Liver (tissue), 8 donors: ENCODE measurements at regions not wholly inside any gene's neighbourhood (a gene's known extent, or its start where the extent isn't known, plus 50 kb on each side); places are given as distances from the start of the nearest gene placed in this dataset.

ENCODE experiments used
- DNase-seq: peaks from one replicate; pipeline ENCODE4 v3.0.0-alpha.2; 2017; ENCODE audit warnings: low spot score
- H3K27ac ChIP-seq, 2 donors: one replicate each; pipeline ENCODE4 v1.7.0; 2013; ENCODE audit warnings: inconsistent platforms in 2 of 2, low read length in 2 of 2, control low read depth in 1 of 2, low read depth in 1 of 2, mild to moderate bottlenecking in 1 of 2
- H3K27me3 ChIP-seq, 4 donors: one replicate each; pipeline versions ENCODE4 v1.6.1 to v1.7.0; 2013; ENCODE audit warnings: low read length in 3 of 4, inconsistent platforms in 1 of 4, mild to moderate bottlenecking in 1 of 4, moderate library complexity in 1 of 4; ENCODE audit not compliant: control insufficient read depth in 4 of 4, insufficient read depth in 4 of 4
- H3K36me3 ChIP-seq, 4 donors: one replicate each; pipeline versions ENCODE4 v1.6.1 to v1.7.0; 2013; ENCODE audit warnings: low read length in 3 of 4, mild to moderate bottlenecking in 3 of 4, low read depth in 1 of 4, moderate library complexity in 1 of 4; ENCODE audit not compliant: control insufficient read depth in 4 of 4, insufficient read depth in 3 of 4
- H3K4me1 ChIP-seq, 4 donors: one replicate each; pipeline versions ENCODE4 v1.6.1 to v1.7.0; 2013; ENCODE audit warnings: low read length in 3 of 4, mild to moderate bottlenecking in 3 of 4, moderate library complexity in 1 of 4; ENCODE audit not compliant: control insufficient read depth in 4 of 4, insufficient read depth in 4 of 4
- H3K4me3 ChIP-seq, 3 donors: one replicate each; pipeline versions ENCODE4 v1.6.1 to v1.7.0; 2013; ENCODE audit warnings: low read length in 3 of 3, control low read depth in 1 of 3, low read depth in 1 of 3, mild to moderate bottlenecking in 1 of 3
- H3K9ac ChIP-seq, 2 donors: one replicate each; pipeline ENCODE4 v1.7.0; 2013; ENCODE audit warnings: low read length in 2 of 2, mild to moderate bottlenecking in 2 of 2, moderate library complexity in 2 of 2, control low read depth in 1 of 2, low read depth in 1 of 2
- H3K9me3 ChIP-seq, 4 donors: one replicate each; pipeline versions ENCODE4 v1.6.1 to v1.7.0; 2013; ENCODE audit warnings: low read length in 3 of 4; ENCODE audit not compliant: control insufficient read depth in 4 of 4
- ATF3 ChIP-seq: IDR thresholded peaks from 2 replicates; pipeline ENCODE4 v1.6.1; 2016; ENCODE audit warnings: antibody characterized with exemption
- CTCF ChIP-seq: fragments of 150-350 bp; IDR thresholded peaks from 2 replicates; pipeline ENCODE4 v1.5.1; 2017; ENCODE audit warnings: improper control_type of control experiment, low read depth, low read length; ENCODE audit not compliant: missing input control
- EGR1 ChIP-seq, 2 donors: IDR thresholded peaks; 2 replicates each; pipeline ENCODE4 v1.6.1; 2016 to 2018; ENCODE audit warnings: antibody characterized with exemption in 2 of 2, low read depth in 2 of 2
- FOXA1 ChIP-seq: IDR thresholded peaks from 2 replicates; pipeline ENCODE4 v1.6.1; 2016; ENCODE audit warnings: antibody characterized with exemption
- FOXA2 ChIP-seq: IDR thresholded peaks from 2 replicates; pipeline ENCODE4 v1.6.1; 2016; ENCODE audit warnings: antibody characterized with exemption
- GABPA ChIP-seq, 2 donors: IDR thresholded peaks in 1 of 2; conservative IDR thresholded peaks in 1 of 2; 2 replicates each; pipeline ENCODE4 v1.6.1; 2016; ENCODE audit warnings: antibody characterized with exemption in 2 of 2, mild to moderate bottlenecking in 1 of 2, moderate library complexity in 1 of 2
- HNF4A ChIP-seq, 2 donors: conservative IDR thresholded peaks; 2 replicates each; pipeline ENCODE4 v1.6.1; 2016; ENCODE audit warnings: antibody characterized with exemption in 2 of 2, mild to moderate bottlenecking in 2 of 2
- HNF4G ChIP-seq: IDR thresholded peaks from 2 replicates; pipeline ENCODE4 v1.6.1; 2016; ENCODE audit warnings: antibody characterized with exemption
- JUND ChIP-seq, 2 donors: IDR thresholded peaks; 2 replicates each; pipeline ENCODE4 v1.6.1; 2016; ENCODE audit warnings: antibody characterized with exemption in 2 of 2
- MAX ChIP-seq: IDR thresholded peaks from 2 replicates; pipeline ENCODE4 v1.6.1; 2016; ENCODE audit warnings: antibody characterized with exemption
- RAD21 ChIP-seq, 2 donors: IDR thresholded peaks; 2 replicates each; pipeline ENCODE4 v1.6.1; 2016; ENCODE audit warnings: antibody characterized with exemption in 2 of 2, mild to moderate bottlenecking in 2 of 2
- RXRA ChIP-seq, 2 donors: IDR thresholded peaks; 2 replicates each; pipeline ENCODE4 v1.6.1; 2017 to 2018; ENCODE audit warnings: antibody characterized with exemption in 2 of 2, mild to moderate bottlenecking in 1 of 2
- SP1 ChIP-seq: IDR thresholded peaks from 2 replicates; pipeline ENCODE4 v1.6.1; 2018; ENCODE audit warnings: antibody characterized with exemption, mild to moderate bottlenecking
- TAF1 ChIP-seq: conservative IDR thresholded peaks from 2 replicates; pipeline ENCODE4 v1.6.1; 2016; ENCODE audit warnings: antibody characterized with exemption, mild to moderate bottlenecking
- YY1 ChIP-seq: IDR thresholded peaks from 2 replicates; pipeline ENCODE4 v1.6.1; 2016; ENCODE audit warnings: antibody characterized with exemption, mild to moderate bottlenecking
- WGBS: extraction: QIAGEN DNeasy Blood & Tissue Kit; methylation state at CpG from one replicate; pipeline ENCODE4 v1.1.7; 2013; 5-methylcytosine and 5-hydroxymethylcytosine counted together
- TF ChIP-seq, protein P1 (sequence below): IDR thresholded peaks from 2 replicates; pipeline ENCODE4 v1.6.1; 2016; ENCODE audit warnings: antibody characterized with exemption, mild to moderate bottlenecking
- TF ChIP-seq, protein P2 (sequence below): IDR thresholded peaks from 2 replicates; pipeline ENCODE4 v1.6.1; 2016; ENCODE audit warnings: antibody characterized with exemption
- donor health status: healthy.
- donor health status: healthy.
- donor health status: healthy.
- donor health status: healthy.
- donor health status: healthy.

DNA sequence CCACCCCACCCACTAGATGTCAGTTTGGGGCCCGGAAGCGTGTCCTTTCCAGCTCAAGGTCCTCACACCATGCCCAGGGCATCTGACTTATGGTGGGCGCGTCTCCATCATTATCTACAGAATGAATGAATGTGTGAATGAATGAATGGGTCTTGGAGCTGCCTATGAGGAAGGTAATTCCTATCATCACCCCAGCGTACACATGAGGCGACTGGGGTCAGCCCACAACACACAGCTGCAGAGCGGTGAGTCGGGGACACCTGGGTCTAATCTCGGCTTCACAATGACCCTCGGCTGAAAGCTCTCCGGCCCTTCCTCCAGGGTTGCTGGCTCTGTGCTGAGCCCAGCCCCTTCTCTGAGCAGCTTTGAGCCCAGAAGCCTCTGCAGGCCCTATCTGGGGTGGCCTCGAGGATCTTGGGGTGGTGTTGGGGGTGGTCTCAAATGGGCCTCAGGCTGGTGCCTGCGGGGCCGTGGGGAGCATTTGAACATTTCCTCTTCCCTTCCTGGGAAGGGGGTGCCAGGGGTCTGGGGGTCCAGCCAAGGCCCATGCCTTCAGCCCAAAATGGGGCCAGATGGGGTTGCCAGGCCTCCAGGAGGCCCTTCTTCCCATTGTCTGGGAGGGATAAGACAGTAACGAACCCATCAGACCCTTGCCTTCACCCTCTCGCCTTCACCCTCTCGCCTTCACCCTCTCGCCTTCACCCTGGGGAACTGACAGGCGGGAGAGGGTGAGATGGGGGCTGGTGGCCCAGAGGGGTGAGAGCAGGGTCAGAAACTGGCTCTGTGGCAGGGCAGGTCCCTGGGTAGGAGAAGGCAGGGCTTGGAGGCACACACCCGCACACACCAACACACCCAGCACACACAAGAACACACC lies 82.4 kb downstream of the MYEOV start:
- Histone ChIP-seq H3K4me3 (no peak overlapping the region), H3K4me1 (no peaks in the 10 kb centered on the region), H3K36me3 (no peaks in the 10 kb centered on the region), H3K27me3 (no peaks in the 10 kb centered on the region), H3K9me3 (no peaks in the 10 kb centered on the region), H3K27ac (no peak overlapping the region), H3K9ac (no peak overlapping the region)
- 91% methylated on average over 20 of the region's 20 CpGs for WGBS
- no peak for DNase-seq
- TF ChIP-seq RAD21 (IDR thresholded peaks at IDR 0.05) (no peak), EGR1 (IDR thresholded peaks at IDR 0.05; ENCODE audit: low read depth in 2 of 2) (no peak), FOXA1 (no peak), MAX (no peak), GABPA (IDR thresholded peaks at IDR 0.05 in 1 of 2, conservative IDR thresholded peaks at IDR 0.05 in 1 of 2) (no peak), SP1 (no peak)

GRCh38 chr11:69377029-69377952 lies 83.3 kb downstream of the MYEOV start:
- no peak for TF ChIP-seq RAD21 (IDR thresholded peaks at IDR 0.05)
- no peak for TF ChIP-seq YY1
- no peak for TF ChIP-seq TAF1
- TF ChIP-seq EGR1 (IDR thresholded peaks at IDR 0.05; ENCODE audit: low read depth in 2 of 2): no peak
- TF ChIP-seq FOXA2: no peak
- TF ChIP-seq, protein P1, sequence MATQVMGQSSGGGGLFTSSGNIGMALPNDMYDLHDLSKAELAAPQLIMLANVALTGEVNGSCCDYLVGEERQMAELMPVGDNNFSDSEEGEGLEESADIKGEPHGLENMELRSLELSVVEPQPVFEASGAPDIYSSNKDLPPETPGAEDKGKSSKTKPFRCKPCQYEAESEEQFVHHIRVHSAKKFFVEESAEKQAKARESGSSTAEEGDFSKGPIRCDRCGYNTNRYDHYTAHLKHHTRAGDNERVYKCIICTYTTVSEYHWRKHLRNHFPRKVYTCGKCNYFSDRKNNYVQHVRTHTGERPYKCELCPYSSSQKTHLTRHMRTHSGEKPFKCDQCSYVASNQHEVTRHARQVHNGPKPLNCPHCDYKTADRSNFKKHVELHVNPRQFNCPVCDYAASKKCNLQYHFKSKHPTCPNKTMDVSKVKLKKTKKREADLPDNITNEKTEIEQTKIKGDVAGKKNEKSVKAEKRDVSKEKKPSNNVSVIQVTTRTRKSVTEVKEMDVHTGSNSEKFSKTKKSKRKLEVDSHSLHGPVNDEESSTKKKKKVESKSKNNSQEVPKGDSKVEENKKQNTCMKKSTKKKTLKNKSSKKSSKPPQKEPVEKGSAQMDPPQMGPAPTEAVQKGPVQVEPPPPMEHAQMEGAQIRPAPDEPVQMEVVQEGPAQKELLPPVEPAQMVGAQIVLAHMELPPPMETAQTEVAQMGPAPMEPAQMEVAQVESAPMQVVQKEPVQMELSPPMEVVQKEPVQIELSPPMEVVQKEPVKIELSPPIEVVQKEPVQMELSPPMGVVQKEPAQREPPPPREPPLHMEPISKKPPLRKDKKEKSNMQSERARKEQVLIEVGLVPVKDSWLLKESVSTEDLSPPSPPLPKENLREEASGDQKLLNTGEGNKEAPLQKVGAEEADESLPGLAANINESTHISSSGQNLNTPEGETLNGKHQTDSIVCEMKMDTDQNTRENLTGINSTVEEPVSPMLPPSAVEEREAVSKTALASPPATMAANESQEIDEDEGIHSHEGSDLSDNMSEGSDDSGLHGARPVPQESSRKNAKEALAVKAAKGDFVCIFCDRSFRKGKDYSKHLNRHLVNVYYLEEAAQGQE: no peak
- TF ChIP-seq ATF3: no peak
- TF ChIP-seq SP1: no peak
- no peak for TF ChIP-seq HNF4A (conservative IDR thresholded peaks at IDR 0.05)
- TF ChIP-seq, protein P2, sequence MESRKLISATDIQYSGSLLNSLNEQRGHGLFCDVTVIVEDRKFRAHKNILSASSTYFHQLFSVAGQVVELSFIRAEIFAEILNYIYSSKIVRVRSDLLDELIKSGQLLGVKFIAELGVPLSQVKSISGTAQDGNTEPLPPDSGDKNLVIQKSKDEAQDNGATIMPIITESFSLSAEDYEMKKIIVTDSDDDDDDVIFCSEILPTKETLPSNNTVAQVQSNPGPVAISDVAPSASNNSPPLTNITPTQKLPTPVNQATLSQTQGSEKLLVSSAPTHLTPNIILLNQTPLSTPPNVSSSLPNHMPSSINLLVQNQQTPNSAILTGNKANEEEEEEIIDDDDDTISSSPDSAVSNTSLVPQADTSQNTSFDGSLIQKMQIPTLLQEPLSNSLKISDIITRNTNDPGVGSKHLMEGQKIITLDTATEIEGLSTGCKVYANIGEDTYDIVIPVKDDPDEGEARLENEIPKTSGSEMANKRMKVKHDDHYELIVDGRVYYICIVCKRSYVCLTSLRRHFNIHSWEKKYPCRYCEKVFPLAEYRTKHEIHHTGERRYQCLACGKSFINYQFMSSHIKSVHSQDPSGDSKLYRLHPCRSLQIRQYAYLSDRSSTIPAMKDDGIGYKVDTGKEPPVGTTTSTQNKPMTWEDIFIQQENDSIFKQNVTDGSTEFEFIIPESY: no peak
- TF ChIP-seq FOXA1: no peak
- TF ChIP-seq MAX: no peak
- no peak for TF ChIP-seq GABPA (IDR thresholded peaks at IDR 0.05 in 1 of 2, conservative IDR thresholded peaks at IDR 0.05 in 1 of 2)
- TF ChIP-seq RXRA (IDR thresholded peaks at IDR 0.05): no peak
- TF ChIP-seq HNF4G: no peak
- no peak for TF ChIP-seq CTCF
- no peak for TF ChIP-seq JUND (IDR thresholded peaks at IDR 0.05)
- no peak for DNase-seq
- Histone ChIP-seq H3K4me3 (no peak overlapping the region), H3K36me3 (no peaks in the 10 kb centered on the region), H3K9ac (no peak overlapping the region), H3K27me3 (no peaks in the 10 kb centered on the region), H3K9me3 (no peaks in the 10 kb centered on the region), H3K27ac (no peak overlapping the region), H3K4me1 (peaks cover 0 to 4% (median 0%) of the 10 kb centered on the region in 4 donors)
- WGBS: 84% methylated on average over 54 of the region's 54 CpGs
